ENCODE measurements at regions not wholly inside any gene's neighbourhood (a gene's known extent, or its start where the extent isn't known, plus 50 kb on each side); places are given as distances from the start of the nearest gene placed in this dataset.

GRCh38 chr1:4053774-4054173, 153.7 kb upstream of the C1orf174 start:
- Histone ChIP-seq H3K36me3 (ENCODE audit: control insufficient read depth, insufficient read depth, low read length) (no peaks in the 10 kb centered on the region), H3K4me1 (ENCODE audit: control insufficient read depth, insufficient read depth, low read length) (no peaks in the 10 kb centered on the region), H3K27me3 (ENCODE audit: control insufficient read depth, insufficient read depth, low read length, poor library complexity, severe bottlenecking) (no peaks in the 10 kb centered on the region), H3K9me3 (ENCODE audit: control insufficient read depth, low read length) (no peaks in the 10 kb centered on the region), H3K4me3 (ENCODE audit: insufficient read depth, low read depth, low read length) (no peak overlapping the region), H3K27ac (ENCODE audit: insufficient read depth, low read depth, low read length, poor library complexity, severe bottlenecking) (no peak overlapping the region)
- WGBS, 2 experiments: 92 to 94% methylated on average over 5 of the region's 5 CpGs

GRCh38 chr1:4055294-4055967, 155.4 kb upstream of the C1orf174 start:
- Histone ChIP-seq H3K36me3 (ENCODE audit: control insufficient read depth, insufficient read depth, low read length) (no peaks in the 10 kb centered on the region), H3K9me3 (ENCODE audit: control insufficient read depth, low read length) (no peaks in the 10 kb centered on the region), H3K4me1 (ENCODE audit: control insufficient read depth, insufficient read depth, low read length) (no peaks in the 10 kb centered on the region), H3K4me3 (ENCODE audit: insufficient read depth, low read depth, low read length) (no peak overlapping the region), H3K27ac (ENCODE audit: insufficient read depth, low read depth, low read length, poor library complexity, severe bottlenecking) (no peak overlapping the region), H3K27me3 (ENCODE audit: control insufficient read depth, insufficient read depth, low read length, poor library complexity, severe bottlenecking) (no peaks in the 10 kb centered on the region)
- 85 to 87% methylated on average over 16 of the region's 16 CpGs for WGBS, 2 experiments

GRCh38 chr1:4056422-4056821, 156.3 kb upstream of the C1orf174 start:
- Histone ChIP-seq H3K27ac (ENCODE audit: insufficient read depth, low read depth, low read length, poor library complexity, severe bottlenecking) (no peak overlapping the region), H3K36me3 (ENCODE audit: control insufficient read depth, insufficient read depth, low read length) (no peaks in the 10 kb centered on the region), H3K9me3 (ENCODE audit: control insufficient read depth, low read length) (no peaks in the 10 kb centered on the region), H3K4me3 (ENCODE audit: insufficient read depth, low read depth, low read length) (no peak overlapping the region), H3K27me3 (ENCODE audit: control insufficient read depth, insufficient read depth, low read length, poor library complexity, severe bottlenecking) (no peaks in the 10 kb centered on the region), H3K4me1 (ENCODE audit: control insufficient read depth, insufficient read depth, low read length) (no peaks in the 10 kb centered on the region)
- 93 to 95% methylated on average over 9 of the region's 9 CpGs for WGBS, 2 experiments

GRCh38 chr1:4056989-4057388, 156.9 kb upstream of the C1orf174 start:
- H3K9me3 ChIP-seq (ENCODE audit: control insufficient read depth, low read length): no peaks in the 10 kb centered on the region
- no peak overlapping the region for H3K4me3 ChIP-seq (ENCODE audit: insufficient read depth, low read depth, low read length)
- no peaks in the 10 kb centered on the region for H3K36me3 ChIP-seq (ENCODE audit: control insufficient read depth, insufficient read depth, low read length)
- H3K27me3 ChIP-seq (ENCODE audit: control insufficient read depth, insufficient read depth, low read length, poor library complexity, severe bottlenecking): no peaks in the 10 kb centered on the region
- 93 to 94% methylated on average over 7 of the region's 7 CpGs for WGBS, 2 experiments
- no peaks in the 10 kb centered on the region for H3K4me1 ChIP-seq (ENCODE audit: control insufficient read depth, insufficient read depth, low read length)
- no peak overlapping the region for H3K27ac ChIP-seq (ENCODE audit: insufficient read depth, low read depth, low read length, poor library complexity, severe bottlenecking)

- H3K4me3 ChIP-seq (ENCODE audit: insufficient read depth, low read depth, low read length): no peak overlapping the region
- H3K4me1 ChIP-seq (ENCODE audit: control insufficient read depth, insufficient read depth, low read length): no peaks in the 10 kb centered on the region
- no peak overlapping the region for H3K27ac ChIP-seq (ENCODE audit: insufficient read depth, low read depth, low read length, poor library complexity, severe bottlenecking)
- no peaks in the 10 kb centered on the region for H3K27me3 ChIP-seq (ENCODE audit: control insufficient read depth, insufficient read depth, low read length, poor library complexity, severe bottlenecking)
- no peaks in the 10 kb centered on the region for H3K9me3 ChIP-seq (ENCODE audit: control insufficient read depth, low read length)
- no peaks in the 10 kb centered on the region for H3K36me3 ChIP-seq (ENCODE audit: control insufficient read depth, insufficient read depth, low read length)
- 92 to 94% methylated on average over 11 of the region's 11 CpGs for WGBS, 2 experiments
Measured at GRCh38 chr1:4057603-4058002, 157.5 kb upstream of the C1orf174 start.

- Histone ChIP-seq H3K36me3 (ENCODE audit: control insufficient read depth, insufficient read depth, low read length) (no peaks in the 10 kb centered on the region), H3K27me3 (ENCODE audit: control insufficient read depth, insufficient read depth, low read length, poor library complexity, severe bottlenecking) (no peaks in the 10 kb centered on the region), H3K9me3 (ENCODE audit: control insufficient read depth, low read length) (no peaks in the 10 kb centered on the region), H3K4me1 (ENCODE audit: control insufficient read depth, insufficient read depth, low read length) (no peaks in the 10 kb centered on the region), H3K27ac (ENCODE audit: insufficient read depth, low read depth, low read length, poor library complexity, severe bottlenecking) (no peak overlapping the region), H3K4me3 (ENCODE audit: insufficient read depth, low read depth, low read length) (no peak overlapping the region)
- 95% methylated on average over 14 of the region's 14 CpGs for WGBS, 2 experiments
Measured at GRCh38 chr1:4058122-4058521, 158.1 kb upstream of the C1orf174 start.

GRCh38 chr1:4058706-4059105, 158.6 kb upstream of the C1orf174 start:
- Histone ChIP-seq H3K27ac (ENCODE audit: insufficient read depth, low read depth, low read length, poor library complexity, severe bottlenecking) (no peak overlapping the region), H3K9me3 (ENCODE audit: control insufficient read depth, low read length) (no peaks in the 10 kb centered on the region), H3K4me3 (ENCODE audit: insufficient read depth, low read depth, low read length) (no peak overlapping the region), H3K27me3 (ENCODE audit: control insufficient read depth, insufficient read depth, low read length, poor library complexity, severe bottlenecking) (no peaks in the 10 kb centered on the region), H3K36me3 (ENCODE audit: control insufficient read depth, insufficient read depth, low read length) (no peaks in the 10 kb centered on the region), H3K4me1 (ENCODE audit: control insufficient read depth, insufficient read depth, low read length) (no peaks in the 10 kb centered on the region)
- WGBS, 2 experiments: 89 to 91% methylated on average over 8 of the region's 8 CpGs

GRCh38 chr1:4059270-4059669, 159.2 kb upstream of the C1orf174 start:
- H3K36me3 ChIP-seq (ENCODE audit: control insufficient read depth, insufficient read depth, low read length): no peaks in the 10 kb centered on the region
- WGBS, 2 experiments: 81 to 82% methylated on average over 16 of the region's 16 CpGs
- H3K27me3 ChIP-seq (ENCODE audit: control insufficient read depth, insufficient read depth, low read length, poor library complexity, severe bottlenecking): no peaks in the 10 kb centered on the region
- H3K4me3 ChIP-seq (ENCODE audit: insufficient read depth, low read depth, low read length): no peak overlapping the region
- no peaks in the 10 kb centered on the region for H3K4me1 ChIP-seq (ENCODE audit: control insufficient read depth, insufficient read depth, low read length)
- no peak overlapping the region for H3K27ac ChIP-seq (ENCODE audit: insufficient read depth, low read depth, low read length, poor library complexity, severe bottlenecking)
- H3K9me3 ChIP-seq (ENCODE audit: control insufficient read depth, low read length): no peaks in the 10 kb centered on the region

GRCh38 chr1:4060850-4061249, 160.8 kb upstream of the C1orf174 start:
- Histone ChIP-seq H3K9me3 (ENCODE audit: control insufficient read depth, low read length) (no peaks in the 10 kb centered on the region), H3K4me3 (ENCODE audit: insufficient read depth, low read depth, low read length) (no peak overlapping the region), H3K27me3 (ENCODE audit: control insufficient read depth, insufficient read depth, low read length, poor library complexity, severe bottlenecking) (no peaks in the 10 kb centered on the region), H3K4me1 (ENCODE audit: control insufficient read depth, insufficient read depth, low read length) (no peaks in the 10 kb centered on the region), H3K27ac (ENCODE audit: insufficient read depth, low read depth, low read length, poor library complexity, severe bottlenecking) (no peak overlapping the region), H3K36me3 (ENCODE audit: control insufficient read depth, insufficient read depth, low read length) (no peaks in the 10 kb centered on the region)
- WGBS, 2 experiments: 76 to 78% methylated on average over 12 of the region's 12 CpGs

GRCh38 chr1:4061521-4062031, 161.5 kb upstream of the C1orf174 start:
- no peaks in the 10 kb centered on the region for H3K27me3 ChIP-seq (ENCODE audit: control insufficient read depth, insufficient read depth, low read length, poor library complexity, severe bottlenecking)
- no peaks in the 10 kb centered on the region for H3K4me1 ChIP-seq (ENCODE audit: control insufficient read depth, insufficient read depth, low read length)
- 87 to 89% methylated on average over 21 of the region's 21 CpGs for WGBS, 2 experiments
- H3K27ac ChIP-seq (ENCODE audit: insufficient read depth, low read depth, low read length, poor library complexity, severe bottlenecking): no peak overlapping the region
- H3K36me3 ChIP-seq (ENCODE audit: control insufficient read depth, insufficient read depth, low read length): no peaks in the 10 kb centered on the region
- no peak overlapping the region for H3K4me3 ChIP-seq (ENCODE audit: insufficient read depth, low read depth, low read length)
- H3K9me3 ChIP-seq (ENCODE audit: control insufficient read depth, low read length): no peaks in the 10 kb centered on the region
